HCT116 (cell line): ENCODE measurements at regions not wholly inside any gene's neighbourhood (a gene's known extent, or its start where the extent isn't known, plus 50 kb on each side); places are given as distances from the start of the nearest gene placed in this dataset.

ENCODE experiments used
- ATAC-seq: fragments of 200-7000 bp; cut with Tn5 transposase; 2 replicates; pipeline ENCODE4 v1.9.1; 2020; ENCODE audit warnings: mild to moderate bottlenecking, moderate library complexity
- BruUV-seq: library from RNA; stranded (reverse); fragments of 400-500 nt; replicated peaks from 2 replicates; lab custom pipeline; 2021; lab: Mats Ljungman, UMichigan
- CTCF ChIA-PET: fragments of 300-600 bp; sonication (Branson Sonifier 250); formaldehyde crosslinking; loops from one replicate; lab custom pipeline; 2021; ENCODE audit warnings: antibody characterized with exemption; lab: Charles Lee
- POLR2A ChIA-PET: fragments of 300-600, 350-600 bp; sonication (Branson Sonifier 250); formaldehyde crosslinking; loops from one replicate; lab custom pipeline; 2021; ENCODE audit warnings: antibody characterized with exemption; lab: Charles Lee
- RAD21 ChIA-PET, 2 experiments: fragments of 300-600 bp; sonication (Branson Sonifier 250); formaldehyde crosslinking; loops; one replicate each; lab custom pipeline; 2023; ENCODE audit warnings: low total read pairs in 2 of 2; ENCODE audit not compliant: uncharacterized antibody in 2 of 2, unreplicated experiment in 2 of 2, low non-redundant PET in 1 of 2; lab: Charles Lee
- DNase-seq: peaks from one replicate; pipeline ENCODE4 v3.0.0-alpha.2; 2010; ENCODE audit warnings: low read depth, low spot score
- H2AFZ ChIP-seq: fragments of 200-600 bp; shearing (Covaris generic), sonication (generic); 2 replicates; pipeline ENCODE4 v1.6.1; 2017; ENCODE audit warnings: low read depth, mixed run types, mixed read lengths, antibody characterized with exemption, low read length; ENCODE audit not compliant: poor library complexity, severe bottlenecking
- H3K27ac ChIP-seq: 2 replicates; pipeline ENCODE4 v1.5.1; 2012; ENCODE audit warnings: low read depth, low read length
- H3K27me3 ChIP-seq: fragments of 200-600 bp; sonication (generic); 2 replicates; pipeline ENCODE4 v1.6.1; 2016; ENCODE audit warnings: mixed run types, low read length, mixed read lengths; ENCODE audit not compliant: insufficient read depth
- H3K36me3 ChIP-seq, 2 experiments: fragments of 200-500 bp in 1 of 2; fragments of 200-600 bp in 1 of 2; sonication (Bioruptor generic) in 1 of 2; sonication (generic) in 1 of 2; 2 replicates each; pipeline versions ENCODE4 v1.5.1 to v1.6.1; 2014 to 2016; ENCODE audit warnings: low read length in 2 of 2, inconsistent platforms in 1 of 2, mixed read lengths in 1 of 2, mixed run types in 1 of 2; ENCODE audit not compliant: insufficient read depth in 2 of 2, control insufficient read depth in 1 of 2
- H3K4me1 ChIP-seq, 2 experiments: fragments of 200-600 bp in 1 of 2; sonication (generic) in 1 of 2; 2 replicates each; pipeline versions ENCODE4 v1.5.1 to v1.6.1; 2012 to 2017; ENCODE audit warnings: low read length in 2 of 2, inconsistent platforms in 1 of 2, mild to moderate bottlenecking in 1 of 2, mixed read lengths in 1 of 2, mixed run types in 1 of 2, moderate library complexity in 1 of 2; ENCODE audit not compliant: insufficient read depth in 2 of 2, control insufficient read depth in 1 of 2
- H3K4me2 ChIP-seq: fragments of 200-600 bp; sonication (generic); 2 replicates; pipeline ENCODE4 v1.6.1; 2017; ENCODE audit warnings: mixed run types, low read length, mixed read lengths
- H3K4me3 ChIP-seq, 2 experiments: fragments of 200-600 bp in 1 of 2; sonication (generic) in 1 of 2; replicated peaks in 1 of 2; 2 replicates each; pipeline ENCODE4 v1.5.1; 2011 to 2016; ENCODE audit warnings: low read length in 2 of 2, control low read depth in 1 of 2, low read depth in 1 of 2, mild to moderate bottlenecking in 1 of 2, mixed read lengths in 1 of 2, mixed run types in 1 of 2
- H3K79me2 ChIP-seq: fragments of 200-600 bp; sonication (generic); 2 replicates; pipeline ENCODE4 v1.6.1; 2017; ENCODE audit warnings: mild to moderate bottlenecking, mixed run types, low read length, moderate library complexity, mixed read lengths; ENCODE audit not compliant: insufficient read depth
- H3K9ac ChIP-seq: fragments of 200-600 bp; sonication (generic); 2 replicates; pipeline ENCODE4 v1.6.1; 2016; ENCODE audit warnings: low read length, mixed read lengths
- H3K9me2 ChIP-seq: fragments of 200-600 bp; sonication (generic), shearing (Covaris generic); 2 replicates; pipeline ENCODE4 v1.6.1; 2017; ENCODE audit warnings: mixed run types, mild to moderate bottlenecking, moderate library complexity; ENCODE audit not compliant: insufficient read depth
- H3K9me3 ChIP-seq, 2 experiments: fragments of 200-500 bp in 1 of 2; fragments of 200-600 bp in 1 of 2; sonication (Bioruptor generic) in 1 of 2; sonication (generic) in 1 of 2; 2 replicates each; pipeline ENCODE4 v1.6.1; 2014 to 2017; ENCODE audit warnings: low read length in 2 of 2, mixed read lengths in 2 of 2, inconsistent platforms in 1 of 2, low read depth in 1 of 2, mild to moderate bottlenecking in 1 of 2, mixed run types in 1 of 2, moderate library complexity in 1 of 2; ENCODE audit not compliant: control insufficient read depth in 1 of 2, insufficient read depth in 1 of 2
- H4K20me1 ChIP-seq: fragments of 200-600 bp; sonication (generic), shearing (Covaris generic); 2 replicates; pipeline ENCODE4 v1.6.1; 2017; ENCODE audit warnings: mixed run types, mild to moderate bottlenecking, moderate library complexity; ENCODE audit not compliant: insufficient read depth
- CBX3 ChIP-seq: IDR thresholded peaks from 2 replicates; pipeline ENCODE4 v1.6.1; 2012; ENCODE audit warnings: low read depth
- SP1 ChIP-seq: IDR thresholded peaks from 2 replicates; pipeline ENCODE4 v1.6.1; 2012; ENCODE audit warnings: low read depth
- ZFX ChIP-seq: fragments of 450-650 bp; IDR thresholded peaks from 2 replicates; pipeline ENCODE4 v1.6.1; 2017
- ZNF274 ChIP-seq: fragments of 200-500 bp; sonication (Bioruptor generic); IDR thresholded peaks from 2 replicates; pipeline ENCODE4 v1.6.1; 2014; ENCODE audit warnings: mild to moderate bottlenecking, low read depth, low read length, inconsistent platforms
- intact Hi-C: fragments of 100-400 bp; cut with micrococcal nuclease; formaldehyde crosslinking; loops from 2 replicates; pipeline ENCODE4 v1.10.0; 2022
- TF ChIP-seq, protein P1 (sequence below), 3 experiments: fragments of 200-600 bp in 1 of 3; sonication (generic) in 1 of 3; IDR thresholded peaks in 2 of 3; conservative IDR thresholded peaks in 1 of 3; 2 replicates each; pipeline ENCODE4 v1.5.1; 2012 to 2017; ENCODE audit warnings: low read depth in 2 of 3, low read length in 2 of 3, antibody characterized with exemption in 1 of 3, borderline replicate concordance in 1 of 3, control low read depth in 1 of 3, mild to moderate bottlenecking in 1 of 3, mixed read lengths in 1 of 3, mixed run types in 1 of 3, moderate library complexity in 1 of 3; ENCODE audit not compliant: insufficient read depth in 1 of 3
- TF ChIP-seq, protein P2 (sequence below): IDR thresholded peaks from 2 replicates; pipeline ENCODE4 v1.6.1; 2012

DNA sequence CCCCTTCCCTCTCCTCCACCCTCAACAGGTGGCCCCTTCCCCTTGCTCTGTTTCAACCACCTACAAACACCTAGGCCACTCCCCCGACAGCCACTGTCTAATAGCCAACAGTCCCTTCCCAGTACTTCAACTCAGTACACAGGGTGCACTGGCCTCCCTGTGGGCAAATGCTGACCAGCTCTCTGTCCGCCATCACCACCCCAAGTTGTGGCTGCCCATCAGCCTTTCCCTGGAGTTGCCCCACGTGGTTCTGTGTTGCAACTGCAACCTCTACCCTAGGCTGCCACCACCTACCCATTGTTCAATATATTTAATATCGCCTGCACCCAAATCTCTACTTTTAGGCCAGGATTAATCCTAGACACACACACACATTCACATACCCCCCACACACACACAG is 173.5 kb downstream of the MREG start:
- no TSS peak for BruUV-seq
- H3K4me2 ChIP-seq: no peak overlapping the region
- ChIA-PET RAD21 (no interaction called here), POLR2A (no interaction called here), CTCF (interaction anchor here (3.0 kb wide), 1 partner anchor 11 kb away, joined by 21 read pairs; no protein-coding TSS in a partner anchor)
- intact Hi-C loops: no loop called here
- H3K4me1 ChIP-seq: peaks cover 0 to 12% of the 10 kb centered on the region in 2 experiments; a peak in 1 of 4 replicates
- no peaks in the 10 kb centered on the region for H3K36me3 ChIP-seq
- H3K9ac ChIP-seq: no peak overlapping the region
- H2AFZ ChIP-seq: no peak overlapping the region
- no peak overlapping the region for H3K27ac ChIP-seq
- TF ChIP-seq, protein P1, sequence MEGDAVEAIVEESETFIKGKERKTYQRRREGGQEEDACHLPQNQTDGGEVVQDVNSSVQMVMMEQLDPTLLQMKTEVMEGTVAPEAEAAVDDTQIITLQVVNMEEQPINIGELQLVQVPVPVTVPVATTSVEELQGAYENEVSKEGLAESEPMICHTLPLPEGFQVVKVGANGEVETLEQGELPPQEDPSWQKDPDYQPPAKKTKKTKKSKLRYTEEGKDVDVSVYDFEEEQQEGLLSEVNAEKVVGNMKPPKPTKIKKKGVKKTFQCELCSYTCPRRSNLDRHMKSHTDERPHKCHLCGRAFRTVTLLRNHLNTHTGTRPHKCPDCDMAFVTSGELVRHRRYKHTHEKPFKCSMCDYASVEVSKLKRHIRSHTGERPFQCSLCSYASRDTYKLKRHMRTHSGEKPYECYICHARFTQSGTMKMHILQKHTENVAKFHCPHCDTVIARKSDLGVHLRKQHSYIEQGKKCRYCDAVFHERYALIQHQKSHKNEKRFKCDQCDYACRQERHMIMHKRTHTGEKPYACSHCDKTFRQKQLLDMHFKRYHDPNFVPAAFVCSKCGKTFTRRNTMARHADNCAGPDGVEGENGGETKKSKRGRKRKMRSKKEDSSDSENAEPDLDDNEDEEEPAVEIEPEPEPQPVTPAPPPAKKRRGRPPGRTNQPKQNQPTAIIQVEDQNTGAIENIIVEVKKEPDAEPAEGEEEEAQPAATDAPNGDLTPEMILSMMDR (IDR thresholded peaks at IDR 0.05 in 2 of 3, conservative IDR thresholded peaks at IDR 0.05 in 1 of 3; ENCODE audit: borderline replicate concordance in 1 of 3, insufficient read depth in 1 of 3, low read depth in 2 of 3, low read length in 2 of 3): peak in 2 of 3 experiments; percentile 26 to 35; a peak in 2 of 6 replicates
- no peak for TF ChIP-seq ZNF274
- TF ChIP-seq CBX3: no peak
- TF ChIP-seq, protein P2, sequence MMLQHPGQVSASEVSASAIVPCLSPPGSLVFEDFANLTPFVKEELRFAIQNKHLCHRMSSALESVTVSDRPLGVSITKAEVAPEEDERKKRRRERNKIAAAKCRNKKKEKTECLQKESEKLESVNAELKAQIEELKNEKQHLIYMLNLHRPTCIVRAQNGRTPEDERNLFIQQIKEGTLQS: no peak
- TF ChIP-seq ZFX: no peak
- no peaks in the 10 kb centered on the region for H3K27me3 ChIP-seq
- H4K20me1 ChIP-seq: no peaks in the 10 kb centered on the region
- H3K9me3 ChIP-seq: no peaks in the 10 kb centered on the region
- H3K4me3 ChIP-seq: no peak overlapping the region
- H3K79me2 ChIP-seq: no peaks in the 10 kb centered on the region
- ATAC-seq (peak; percentile 81), DNase-seq (no peak)
- H3K9me2 ChIP-seq: no peaks in the 10 kb centered on the region

DNA sequence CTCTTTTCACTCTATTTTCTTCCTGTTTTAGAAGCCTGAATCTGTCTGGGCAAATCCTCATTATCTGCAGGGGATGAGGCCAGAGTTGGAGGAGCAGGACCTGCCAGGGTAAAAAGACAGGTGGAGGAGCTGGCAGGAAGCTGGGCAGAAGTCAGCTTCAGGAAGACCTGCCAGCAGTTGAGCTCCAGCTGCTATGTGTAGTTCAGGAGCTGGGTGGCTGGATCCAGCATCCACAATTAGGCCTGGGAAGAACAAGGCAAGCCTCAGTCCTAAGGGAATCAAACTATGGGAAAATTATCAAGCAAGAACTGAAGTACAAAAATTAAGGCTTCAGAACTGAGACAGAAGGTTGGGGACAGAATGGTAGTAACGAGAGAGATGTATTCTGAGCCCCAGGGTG is 174.0 kb downstream of the MREG start:
- ChIA-PET CTCF (interaction anchor here (3.0 kb wide), 1 partner anchor 11 kb away, joined by 21 read pairs; no protein-coding TSS in a partner anchor), POLR2A (no interaction called here)
- no TSS peak for BruUV-seq

More for the DNA sequence above, 174.0 kb downstream of the MREG start:
- Histone ChIP-seq H3K4me2 (no peak overlapping the region), H3K27ac (no peak overlapping the region), H3K9me2 (no peaks in the 10 kb centered on the region), H4K20me1 (no peaks in the 10 kb centered on the region), H3K4me1 (peaks cover 0 to 12% of the 10 kb centered on the region in 2 experiments; a peak in 2 of 4 replicates), H3K4me3 (no peak overlapping the region), H2AFZ (no peak overlapping the region), H3K79me2 (no peaks in the 10 kb centered on the region), H3K9me3 (no peaks in the 10 kb centered on the region), H3K27me3 (no peaks in the 10 kb centered on the region), H3K9ac (no peak overlapping the region), H3K36me3 (no peaks in the 10 kb centered on the region)
- TF ChIP-seq SP1: no peak
- ATAC-seq (no peak), DNase-seq (no peak)
- intact Hi-C loops: no loop called here
- RAD21 ChIA-PET: no interaction called here
